Stimulated activated CD4-positive, alpha-beta T cell treated with anti-CD3 and anti-CD28 coated beads, Interleukin-15, amount 100 ng/mL, for 48 hours (primary cell): ENCODE measurements at regions not wholly inside any gene's neighbourhood (a gene's known extent, or its start where the extent isn't known, plus 50 kb on each side); places are given as distances from the start of the nearest gene placed in this dataset.

Experiments used
- DNase-seq, 2 donors: peaks; one replicate each; pipeline ENCODE4 v3.0.0-alpha.2; 2020; ENCODE audit warnings: low read depth in 2 of 2

DNA sequence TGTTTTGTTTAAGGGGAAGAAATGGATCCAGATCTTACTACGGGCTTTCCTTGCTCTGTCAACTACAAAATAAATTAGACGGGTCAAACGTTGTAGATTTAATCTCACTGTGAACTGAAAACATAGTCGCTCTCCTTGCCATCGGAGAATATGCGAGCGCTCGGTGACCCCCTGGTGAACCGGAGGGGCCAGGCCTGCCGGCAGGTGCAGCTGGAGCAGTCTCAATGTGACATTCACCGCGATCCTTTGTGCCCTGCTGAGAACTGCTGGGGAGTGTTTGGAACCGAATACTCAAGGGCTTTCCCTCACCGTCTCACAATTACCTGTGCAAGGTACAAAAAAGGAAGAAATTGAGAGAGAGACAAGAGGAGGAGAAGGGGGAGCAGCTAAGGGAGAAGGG is 174.1 kb upstream of the GPR26 start:
- no peak for DNase-seq

DNA sequence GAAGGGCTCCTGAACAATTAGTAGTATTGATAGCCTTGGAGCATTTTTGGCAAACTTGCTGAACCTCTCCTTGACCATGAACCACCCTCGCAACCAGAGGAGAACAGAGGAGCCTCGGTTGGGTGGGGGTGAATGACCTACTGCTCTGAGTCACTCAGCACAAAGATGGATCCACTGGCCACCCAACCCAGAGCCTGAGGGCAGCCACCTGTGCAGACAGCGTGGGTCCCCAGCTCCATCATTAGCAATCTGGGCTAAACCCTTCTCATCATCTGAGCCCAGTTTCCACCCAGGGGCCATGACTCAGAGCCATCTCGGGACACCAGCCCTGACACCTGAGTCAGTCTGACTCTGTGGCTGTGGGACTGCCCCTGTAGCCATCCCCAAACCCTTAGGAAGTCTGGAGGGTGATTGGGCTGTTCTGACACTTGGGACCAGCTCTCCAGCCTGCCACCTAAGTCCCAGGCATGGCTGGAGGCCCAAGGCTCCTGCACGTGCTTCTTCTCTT is 171.8 kb upstream of the GPR26 start:
- no peak for DNase-seq

DNA sequence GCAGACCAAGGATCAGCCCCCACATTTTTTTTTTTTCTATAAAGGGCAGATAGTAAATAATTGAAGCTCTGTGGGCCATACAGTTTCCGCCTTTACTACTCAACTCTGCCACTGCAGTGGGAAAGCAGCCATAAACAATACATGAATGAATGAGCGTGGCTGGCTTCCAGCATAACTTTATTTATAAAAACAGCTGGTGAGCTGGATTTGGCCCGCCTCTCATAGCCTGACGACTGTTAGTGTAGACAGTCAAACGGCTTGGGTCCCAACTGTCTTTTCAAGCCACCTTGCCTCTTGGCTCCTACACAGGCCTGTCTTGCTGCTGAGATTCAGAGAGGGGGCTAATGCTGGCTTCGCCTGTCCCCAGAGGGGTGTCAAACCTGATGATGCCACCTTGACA is 169.8 kb upstream of the GPR26 start:
- DNase-seq, result no peak

DNA sequence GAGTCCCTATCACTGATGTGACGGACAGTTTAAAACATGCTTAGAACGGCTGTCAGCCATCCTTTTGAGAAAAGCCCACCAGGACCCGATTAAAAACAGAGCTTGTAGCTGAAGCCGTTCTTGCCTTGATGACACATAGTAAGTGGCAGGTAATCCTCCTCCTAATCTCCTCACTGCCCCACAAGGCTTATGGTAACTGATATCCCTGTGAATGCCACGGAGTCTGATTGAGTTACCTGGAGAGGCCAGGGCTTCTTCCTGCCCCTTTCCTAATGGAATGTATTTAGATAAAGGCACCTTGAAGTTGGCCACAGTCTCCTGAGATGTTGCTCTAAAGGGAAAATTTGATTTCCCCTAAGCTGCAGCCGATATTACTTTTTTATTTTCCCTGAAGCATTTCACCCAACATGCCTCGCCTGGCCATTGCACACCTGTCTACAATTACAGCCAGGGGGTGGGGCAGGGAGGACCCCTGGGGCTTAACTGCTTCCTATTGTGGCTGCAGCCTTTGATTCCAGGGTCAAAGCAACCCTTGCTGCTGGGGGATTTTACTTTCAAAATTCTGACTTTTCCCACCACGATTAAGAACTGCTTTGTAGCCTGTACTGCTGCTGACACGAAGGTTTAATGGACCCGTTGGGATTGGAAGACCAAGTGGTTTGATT is 169.0 kb upstream of the GPR26 start:
- DNase-seq, result no peak

DNA sequence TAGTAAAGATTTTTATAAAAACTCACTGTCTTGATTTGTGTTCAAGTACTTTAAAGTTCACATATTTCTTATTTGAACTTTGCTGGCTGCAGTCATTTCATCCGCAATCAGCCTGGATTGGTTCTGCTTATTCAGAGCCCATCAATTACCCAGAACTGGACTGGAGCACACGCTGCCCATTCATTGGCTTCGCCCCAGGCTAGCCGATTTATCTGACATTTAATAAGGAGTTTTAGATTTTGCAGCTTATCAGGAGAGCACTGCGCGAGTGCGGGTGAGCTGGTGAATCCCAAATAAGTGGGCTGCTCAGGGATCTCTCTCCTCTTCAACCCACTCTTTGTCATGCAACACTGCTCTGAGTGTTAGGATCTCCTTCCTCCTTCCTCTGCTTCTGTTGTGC is 166.0 kb upstream of the GPR26 start:
- DNase-seq, result no peak

DNA sequence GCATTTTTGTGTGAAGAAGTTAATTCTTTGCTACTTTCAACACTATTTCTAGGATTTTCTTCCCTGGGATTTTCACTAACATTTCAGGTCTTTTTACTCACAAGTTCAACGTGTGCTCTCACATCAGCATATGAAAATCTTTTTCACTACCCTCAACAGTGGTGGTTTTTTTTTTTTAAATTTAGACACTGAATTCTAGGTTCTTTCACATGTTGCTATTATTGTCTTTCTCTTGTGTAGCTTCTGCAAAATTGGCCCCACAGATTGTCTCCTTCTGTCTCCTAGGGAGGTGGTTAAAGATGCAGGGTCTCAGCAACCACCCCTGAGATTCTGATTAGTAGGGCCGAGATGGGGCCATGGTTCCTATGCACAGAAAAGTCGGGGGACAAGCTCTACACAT is 165.0 kb upstream of the GPR26 start:
- no peak for DNase-seq

DNA sequence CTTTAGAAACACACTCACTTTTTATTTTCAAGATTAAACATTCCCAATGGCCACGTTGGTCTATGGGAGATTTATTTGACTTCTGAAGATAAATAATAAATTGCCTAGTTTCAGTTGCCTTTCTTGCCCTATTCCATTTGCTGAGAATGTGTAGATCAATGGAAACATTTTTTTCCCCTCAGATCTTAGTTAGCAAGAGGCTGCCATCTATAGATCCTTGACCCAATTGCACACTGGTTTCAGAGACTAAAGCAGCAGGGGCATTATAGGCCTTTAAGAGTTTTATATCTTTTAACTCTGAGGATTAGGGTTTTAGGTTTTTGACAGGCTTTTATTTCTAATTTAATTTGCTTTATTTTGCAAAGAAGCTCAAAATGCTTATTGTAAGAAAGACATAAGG is 163.2 kb upstream of the GPR26 start:
- no peak for DNase-seq

DNA sequence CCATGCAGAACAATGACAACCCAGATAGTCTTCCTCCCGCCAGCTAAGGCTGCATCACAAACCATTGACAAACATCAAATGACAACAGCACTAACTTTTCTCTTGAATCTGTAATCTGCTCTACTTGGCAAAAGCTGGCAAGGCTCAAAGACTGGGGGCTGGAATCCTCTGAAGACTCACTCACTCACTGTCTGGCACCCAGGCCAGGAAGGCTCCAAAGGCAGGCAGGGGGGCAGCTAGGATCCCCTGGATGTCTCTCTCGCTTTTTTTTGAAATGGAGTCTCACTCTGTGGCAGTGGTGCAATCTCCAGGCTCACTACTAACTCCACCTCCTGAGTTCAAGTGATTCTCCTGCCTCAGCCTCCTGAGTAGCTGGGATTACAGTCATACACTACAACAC is 159.7 kb upstream of the GPR26 start:
- DNase-seq, result no peak

DNA sequence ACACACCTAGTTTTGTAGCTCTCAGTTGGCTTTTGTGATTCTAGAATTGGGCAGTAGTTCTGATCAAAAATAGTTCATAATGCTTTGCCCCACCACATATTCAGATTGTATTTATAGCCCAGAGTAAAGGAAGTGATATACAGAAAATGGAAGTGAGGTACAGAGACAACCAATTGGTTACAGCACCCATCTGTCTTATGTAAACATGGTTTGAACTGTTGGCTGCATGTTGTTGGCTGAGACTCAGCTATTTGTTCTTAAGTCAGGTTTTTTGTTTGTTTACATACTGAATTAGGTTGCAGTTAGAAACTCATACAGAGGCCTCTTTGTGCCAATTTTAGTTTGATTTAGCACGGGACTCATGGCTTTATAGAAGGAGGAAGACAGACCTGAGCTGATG is 158.9 kb upstream of the GPR26 start:
- no peak for DNase-seq

DNA sequence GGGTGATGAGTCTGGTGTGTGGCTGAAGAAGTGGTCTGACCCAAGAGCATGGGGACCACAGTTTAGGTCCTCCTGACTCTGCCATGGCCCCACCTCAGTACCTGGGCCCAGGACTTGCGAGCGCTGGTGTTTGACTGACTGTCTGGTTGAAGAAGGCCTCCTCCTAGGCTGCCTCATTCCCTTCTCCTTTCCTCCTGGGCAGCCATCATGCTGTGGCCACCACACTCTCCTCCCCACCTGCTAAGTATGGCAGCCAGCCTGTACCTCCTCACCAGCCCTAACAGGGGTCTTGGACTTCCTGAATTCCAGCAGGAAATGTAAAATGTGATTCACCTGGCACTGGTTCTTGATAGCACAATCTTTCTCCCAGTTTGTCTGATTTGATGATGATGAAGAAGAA is 156.8 kb upstream of the GPR26 start:
- no peak for DNase-seq

DNA sequence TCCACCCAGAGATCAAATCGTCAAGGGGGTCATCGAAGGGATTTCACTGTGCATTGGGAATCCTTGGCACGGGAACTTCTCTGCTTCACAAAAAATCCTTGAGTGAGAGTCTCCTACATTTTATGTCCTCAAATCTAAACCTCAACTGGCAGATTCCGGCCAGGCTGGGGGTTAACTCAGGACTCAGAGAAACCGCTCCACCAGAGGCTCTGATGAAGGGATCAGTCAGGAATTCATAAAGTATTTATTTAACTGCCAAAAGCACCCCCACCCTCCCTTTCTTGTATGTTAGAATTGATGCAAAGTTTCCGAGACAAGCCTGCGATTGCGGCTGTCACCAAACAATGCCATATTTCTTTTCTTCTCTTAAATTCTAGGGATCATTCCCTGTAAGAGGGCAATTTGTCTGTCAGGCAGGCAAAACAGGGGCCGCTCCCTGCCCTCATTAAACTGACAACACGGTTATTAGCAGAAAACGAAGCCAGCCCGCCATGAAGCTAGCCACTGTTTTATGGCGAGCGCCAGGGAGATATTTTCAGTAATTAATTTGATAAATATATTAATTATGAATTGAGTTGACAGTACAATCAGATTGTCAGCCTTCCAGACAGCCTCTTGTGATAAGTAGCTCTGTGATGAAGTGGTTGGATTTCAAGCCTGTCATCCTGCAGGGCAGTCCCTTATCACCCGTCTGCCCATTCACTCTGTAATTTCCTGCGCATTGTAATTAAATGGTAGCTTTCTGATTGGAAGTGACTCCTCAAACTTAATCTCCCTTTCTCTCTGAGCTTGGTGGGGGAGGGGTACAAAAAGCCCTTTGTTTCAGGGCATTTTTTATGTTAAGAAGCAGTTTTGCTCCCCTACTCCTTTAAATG is 153.0 kb upstream of the GPR26 start:
- no peak for DNase-seq

DNA sequence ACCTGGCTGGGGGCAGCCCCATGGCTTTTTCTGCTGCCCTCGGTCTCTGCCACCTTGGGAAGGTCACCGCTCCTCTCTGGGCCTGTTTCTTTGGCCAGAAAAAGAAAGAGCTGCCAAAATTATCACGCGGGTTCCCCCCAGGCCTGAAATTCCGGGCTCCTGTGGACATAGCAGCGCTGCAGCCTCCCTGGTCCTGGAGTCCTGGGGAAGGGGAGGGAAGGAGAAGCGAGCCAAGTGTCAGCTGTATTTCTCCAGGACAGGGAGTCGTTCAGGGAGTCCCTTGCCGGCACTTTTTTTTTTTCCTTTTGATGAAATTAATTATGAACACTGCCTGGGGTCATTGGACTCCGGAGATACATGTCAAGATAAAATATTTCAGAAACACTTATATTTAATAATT is 152.3 kb upstream of the GPR26 start:
- no peak for DNase-seq

DNA sequence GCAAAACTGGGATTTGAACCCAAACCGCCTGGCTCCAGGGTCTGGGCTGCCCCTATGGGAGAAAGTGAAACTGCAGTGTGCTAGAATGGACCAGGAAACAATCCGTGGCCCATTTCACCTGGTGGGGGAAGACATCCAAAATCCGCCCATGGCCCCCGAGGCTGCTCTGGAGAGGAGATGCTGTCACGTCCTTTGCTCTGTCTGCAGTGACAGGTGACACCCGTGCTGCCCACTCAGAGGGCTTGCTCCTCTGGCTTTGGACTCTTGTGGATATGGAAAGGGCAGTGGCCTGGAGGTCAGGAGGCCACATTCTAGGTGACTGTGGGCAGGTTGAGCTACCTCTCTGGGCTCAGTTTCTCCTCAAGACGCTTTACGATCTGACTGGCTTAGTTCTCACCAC is 151.2 kb upstream of the GPR26 start:
- no peak for DNase-seq

DNA sequence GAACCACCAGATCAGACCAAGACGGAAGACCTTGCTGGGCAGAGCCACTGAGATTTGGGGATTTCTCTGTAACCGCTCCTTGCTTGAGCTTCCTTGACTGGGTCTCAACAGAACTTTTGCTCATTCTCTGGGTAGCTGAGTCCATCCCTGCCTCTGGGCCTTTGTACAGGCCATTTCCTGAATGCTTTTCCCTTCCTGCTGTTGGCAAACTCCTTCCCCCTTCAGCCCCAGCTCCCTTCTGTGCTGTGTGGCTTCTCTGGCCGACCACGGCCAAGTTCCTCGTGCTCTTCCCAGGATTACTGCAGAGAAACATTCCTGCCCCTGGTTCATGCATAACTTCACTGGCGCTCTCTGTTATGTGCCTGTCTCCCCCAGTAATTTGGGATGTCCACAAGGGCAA is 150.5 kb upstream of the GPR26 start:
- no peak for DNase-seq

DNA sequence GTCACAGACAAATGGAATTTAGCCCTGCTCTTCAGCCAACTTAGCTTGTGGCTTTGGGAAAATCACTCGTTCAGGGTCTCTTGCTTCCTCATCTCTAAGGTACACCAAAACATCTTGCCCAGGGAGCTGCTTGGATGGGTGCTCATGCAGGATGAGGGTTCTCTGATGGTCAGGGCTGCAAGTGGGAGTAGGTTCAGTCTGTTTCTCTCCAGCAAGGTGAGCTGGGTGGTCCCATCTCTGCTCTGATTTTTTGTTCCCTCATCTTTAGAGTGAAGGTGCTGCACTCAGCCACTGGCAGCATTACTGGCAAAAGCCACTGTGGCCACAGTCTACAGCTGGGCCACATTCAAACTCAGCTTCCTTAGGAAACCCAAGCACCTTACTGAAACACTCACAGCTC is 149.9 kb upstream of the GPR26 start:
- no peak for DNase-seq

DNA sequence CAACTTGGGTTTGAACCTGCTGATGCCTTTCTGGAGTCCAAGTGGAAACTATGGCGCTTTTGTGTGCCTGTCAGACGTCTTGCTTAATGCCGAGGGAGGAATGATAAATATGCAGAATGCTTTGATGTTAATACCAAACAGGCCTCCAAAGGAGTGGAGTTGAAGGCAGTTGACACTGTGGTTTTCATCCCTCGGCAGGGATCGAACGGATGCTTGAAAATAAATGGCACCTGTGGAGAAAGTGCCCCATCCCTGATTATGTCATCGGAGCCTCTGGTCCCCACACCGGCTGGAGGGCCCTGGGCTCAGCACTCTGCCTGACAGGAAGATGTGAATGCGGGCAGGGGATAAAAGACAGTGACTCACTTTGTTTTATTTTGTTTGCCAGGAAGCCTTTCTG is 148.7 kb upstream of the GPR26 start:
- DNase-seq, result no peak

DNA sequence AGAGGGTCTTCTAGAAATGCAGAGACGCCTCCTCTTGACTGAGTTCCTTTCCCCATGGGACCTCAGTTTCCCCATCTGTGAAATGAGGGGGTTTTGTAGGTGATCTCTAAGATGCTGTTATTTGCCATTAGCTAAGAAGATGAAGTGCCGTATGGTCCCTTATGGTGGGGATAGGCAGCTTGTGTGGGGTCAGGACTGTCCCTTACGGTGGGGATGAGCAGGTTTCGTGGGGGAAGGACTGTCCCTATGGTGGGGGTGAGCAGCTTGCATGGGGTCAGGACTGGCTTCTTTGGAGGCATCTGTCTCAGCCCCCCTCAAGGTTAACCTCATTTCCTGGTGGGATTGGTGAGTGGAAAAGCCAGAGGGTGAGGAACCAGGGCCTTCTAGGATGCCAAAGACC is 148.3 kb upstream of the GPR26 start:
- DNase-seq, result no peak

DNA sequence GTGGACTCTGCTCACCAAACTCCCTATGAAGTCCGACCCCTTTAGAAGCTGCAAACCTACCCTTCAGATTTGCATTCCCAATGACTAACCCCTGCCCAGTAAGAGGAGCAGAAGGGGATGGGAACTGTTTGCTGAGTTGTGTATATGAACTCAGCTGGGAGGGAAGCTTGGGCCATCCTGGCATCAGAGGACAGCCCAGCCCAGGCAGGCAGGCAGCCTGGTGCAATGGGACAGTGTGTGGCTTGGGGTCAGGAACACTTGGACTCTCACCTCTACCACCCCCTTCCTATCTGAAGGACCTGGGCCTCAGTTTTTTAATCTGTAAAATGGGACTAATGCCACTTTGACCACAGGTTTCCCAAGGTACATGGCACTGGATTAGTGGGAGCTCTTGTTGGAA is 147.4 kb upstream of the GPR26 start:
- DNase-seq, result no peak

DNA sequence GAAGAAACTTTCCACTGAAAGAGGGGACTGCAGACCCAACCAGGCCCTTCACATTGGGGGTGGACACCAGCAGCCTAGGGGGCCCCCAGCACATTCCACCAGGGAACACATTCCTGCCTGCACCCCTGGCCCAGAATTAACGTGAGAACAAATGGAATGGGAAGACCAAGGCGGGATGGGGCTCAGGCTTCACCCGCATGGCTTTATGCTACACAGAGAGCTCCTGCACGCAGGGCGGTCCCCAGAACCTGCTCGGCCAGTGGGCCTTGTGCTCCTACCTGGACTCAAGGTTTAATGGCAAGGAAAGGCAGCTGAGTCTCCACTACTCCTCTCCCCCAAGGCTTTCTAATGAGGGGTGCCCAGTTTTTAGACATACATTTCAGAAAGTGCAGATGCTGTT is 146.3 kb upstream of the GPR26 start:
- no peak for DNase-seq

DNA sequence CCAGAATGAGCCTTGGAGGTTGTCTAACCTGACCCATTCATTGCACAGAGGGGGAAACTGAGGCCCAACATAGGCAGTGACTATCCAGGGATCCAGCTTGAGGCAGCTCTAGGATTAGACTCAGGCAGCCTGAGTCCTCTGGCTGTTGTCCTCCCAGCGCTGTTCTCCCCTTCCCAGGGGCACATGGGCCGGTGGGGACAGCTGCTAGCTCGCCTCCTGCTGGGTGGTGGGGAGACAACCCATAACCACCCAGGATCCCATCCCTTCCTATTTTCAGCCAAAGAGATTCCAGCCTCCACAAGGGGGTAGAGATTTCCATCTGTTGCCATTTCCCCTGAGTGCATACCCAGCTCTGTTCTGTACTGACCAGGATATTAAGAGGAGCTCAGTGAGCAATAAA is 145.1 kb upstream of the GPR26 start:
- no peak for DNase-seq

DNA sequence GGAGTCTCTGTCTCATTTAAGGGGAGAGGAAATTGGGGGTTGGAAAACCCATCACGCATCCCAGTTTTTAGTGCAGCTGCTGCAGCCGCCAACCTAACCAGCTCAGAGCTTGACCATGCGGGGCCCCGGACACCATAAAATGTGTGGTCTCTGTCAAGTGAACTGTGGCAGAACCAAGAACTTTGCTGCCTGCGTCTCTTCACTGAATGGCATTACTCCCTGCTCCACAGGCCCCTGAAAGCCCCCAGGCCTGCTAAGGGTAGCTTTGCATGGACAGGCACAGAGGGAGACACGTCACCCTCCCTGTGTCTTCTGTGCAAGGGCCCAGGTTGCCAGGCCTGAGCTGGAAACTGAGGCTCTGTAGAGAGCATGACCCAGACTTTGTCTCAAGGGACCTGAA is 144.6 kb upstream of the GPR26 start:
- DNase-seq, result no peak

DNA sequence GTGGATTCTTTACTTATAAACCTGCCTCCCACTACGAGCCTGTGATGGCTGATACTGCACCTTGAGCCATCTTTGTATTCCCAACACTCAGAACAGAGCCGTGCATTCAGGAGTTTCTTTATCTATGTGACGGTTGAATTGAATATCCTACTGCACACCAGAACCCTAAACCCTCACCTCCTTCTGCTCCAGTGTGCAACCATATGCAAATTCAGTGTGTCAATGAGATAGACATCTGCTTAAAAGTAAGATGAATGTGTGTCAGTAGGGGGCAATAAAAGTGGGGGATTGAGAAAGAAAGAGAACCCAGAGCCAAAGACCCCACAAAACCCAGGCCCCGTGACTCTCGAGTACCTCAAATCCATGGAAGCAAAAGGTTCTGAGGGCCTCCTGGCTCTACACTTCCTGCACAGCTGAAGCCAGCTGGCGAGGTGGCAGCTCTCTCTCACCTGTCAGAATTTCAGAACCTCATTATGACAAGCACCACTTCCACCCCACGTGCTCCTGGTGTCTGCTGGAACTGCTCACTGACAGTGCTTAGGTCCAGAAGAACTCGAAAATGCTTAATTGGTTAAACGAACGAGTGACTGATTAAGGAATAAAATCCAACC is 143.3 kb upstream of the GPR26 start:
- no peak for DNase-seq

DNA sequence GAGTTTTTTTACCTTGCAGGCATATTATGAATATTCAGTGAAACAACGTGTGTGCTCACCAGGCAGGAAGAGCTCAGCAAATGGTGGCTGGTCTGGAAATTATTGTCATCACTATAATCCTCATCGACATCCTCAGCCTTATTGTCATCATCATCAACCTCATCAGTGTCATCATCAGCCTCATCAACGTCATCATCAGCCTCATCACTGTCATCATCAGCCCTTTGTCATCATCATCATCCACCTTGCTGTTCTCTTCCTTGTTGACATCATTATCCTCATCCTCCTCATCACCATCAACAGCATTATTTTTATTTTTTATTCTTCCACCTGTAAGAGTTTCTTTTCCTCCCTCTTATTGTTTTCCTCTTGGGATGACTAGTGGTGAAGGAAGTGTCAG is 142.3 kb upstream of the GPR26 start:
- no peak for DNase-seq
